Cardiac muscle cell (in vitro differentiated cells and primary cell): ENCODE measurements at regions not wholly inside any gene's neighbourhood (a gene's known extent, or its start where the extent isn't known, plus 50 kb on each side); places are given as distances from the start of the nearest gene placed in this dataset.

Source experiments
- DNase-seq, 2 donors: peaks; one replicate each; pipeline versions ENCODE4 v3.0.0 to v3.0.0-alpha.2; 2010 to 2017; ENCODE audit warnings: low read depth in 1 of 2, low spot score in 1 of 2
- H3K27ac ChIP-seq: fragments of 200-600 bp; sonication (generic); 2 replicates; pipeline ENCODE4 v1.5.1; 2016
- H3K27me3 ChIP-seq: fragments of 200-600 bp; sonication (generic); 2 replicates; pipeline ENCODE4 v1.6.0; 2016; ENCODE audit warnings: control low read depth
- H3K36me3 ChIP-seq: fragments of 200-600 bp; sonication (generic); 2 replicates; pipeline ENCODE4 v1.5.1; 2016; ENCODE audit warnings: control low read depth
- H3K4me1 ChIP-seq: fragments of 200-600 bp; sonication (generic); 2 replicates; pipeline ENCODE4 v1.8.1; 2017; ENCODE audit warnings: low read depth, mild to moderate bottlenecking, mixed run types
- H3K4me3 ChIP-seq: fragments of 200-600 bp; sonication (generic); 2 replicates; pipeline ENCODE4 v1.5.1; 2016; ENCODE audit warnings: mild to moderate bottlenecking
- H3K9me3 ChIP-seq: fragments of 200-600 bp; sonication (generic); 2 replicates; pipeline ENCODE4 v1.5.1; 2017; ENCODE audit warnings: low read depth, mild to moderate bottlenecking, control low read depth
- CTCF ChIP-seq: IDR thresholded peaks from 2 replicates; pipeline ENCODE4 v1.5.1; 2012; ENCODE audit warnings: low read depth, mild to moderate bottlenecking, low read length

- no peaks in the 10 kb centered on the region for H3K9me3 ChIP-seq
- no peak overlapping the region for H3K4me3 ChIP-seq
- H3K27me3 ChIP-seq: no peaks in the 10 kb centered on the region
- TF ChIP-seq CTCF: no peak
- H3K36me3 ChIP-seq: no peaks in the 10 kb centered on the region
- DNase-seq: no peak
- no peak overlapping the region for H3K27ac ChIP-seq
- peaks cover 34% of the 10 kb centered on the region for H3K4me1 ChIP-seq
These were observed 144.5 kb upstream of the PCBD1 start for GRCh38 chr10:71032887-71033286.

GRCh38 chr10:71033396-71033980 lies 145.1 kb upstream of the PCBD1 start:
- Histone ChIP-seq H3K27me3 (no peaks in the 10 kb centered on the region), H3K36me3 (no peaks in the 10 kb centered on the region), H3K9me3 (no peaks in the 10 kb centered on the region), H3K27ac (no peak overlapping the region), H3K4me1 (peaks cover 34% of the 10 kb centered on the region), H3K4me3 (no peak overlapping the region)
- DNase-seq: no peak
- no peak for TF ChIP-seq CTCF

- Histone ChIP-seq H3K4me1 (peaks cover 15% of the 10 kb centered on the region), H3K9me3 (no peaks in the 10 kb centered on the region), H3K36me3 (no peaks in the 10 kb centered on the region), H3K27me3 (no peaks in the 10 kb centered on the region), H3K27ac (peak overlapping the region; percentile 74), H3K4me3 (no peak overlapping the region)
- TF ChIP-seq CTCF: no peak
- DNase-seq: peak in 1 of 2 donors; percentile 75
These were observed 147.3 kb upstream of the PCBD1 start for GRCh38 chr10:71035511-71036296.

- DNase-seq: no peak
- no peaks in the 10 kb centered on the region for H3K36me3 ChIP-seq
- H3K27me3 ChIP-seq: no peaks in the 10 kb centered on the region
- H3K4me3 ChIP-seq: no peak overlapping the region
- TF ChIP-seq CTCF: no peak
- H3K9me3 ChIP-seq: no peaks in the 10 kb centered on the region
- H3K27ac ChIP-seq: peak overlapping the region; percentile 74
- H3K4me1 ChIP-seq: peaks cover 19% of the 10 kb centered on the region
These were observed 148.1 kb upstream of the PCBD1 start for GRCh38 chr10:71036297-71036966.

- Histone ChIP-seq H3K9me3 (no peaks in the 10 kb centered on the region), H3K4me1 (peaks cover 20% of the 10 kb centered on the region), H3K4me3 (no peak overlapping the region), H3K36me3 (no peaks in the 10 kb centered on the region), H3K27me3 (no peaks in the 10 kb centered on the region), H3K27ac (no peak overlapping the region)
- no peak for DNase-seq
- no peak for TF ChIP-seq CTCF
These were observed 149.8 kb upstream of the PCBD1 start for GRCh38 chr10:71038091-71038633.
